GM23248 (cell line): ENCODE measurements at regions not wholly inside any gene's neighbourhood (a gene's known extent, or its start where the extent isn't known, plus 50 kb on each side); places are given as distances from the start of the nearest gene placed in this dataset.

Experiments used
- EZH2 ChIP-seq: fragments of 200-600 bp; sonication (generic); IDR thresholded peaks from 2 replicates; pipeline ENCODE4 v1.6.1; 2018; ENCODE audit warnings: antibody characterized with exemption, mild to moderate bottlenecking; ENCODE audit not compliant: insufficient read depth, poor library complexity, severe bottlenecking
- EZH2phosphoT487 ChIP-seq: fragments of 200-600 bp; sonication (generic); IDR thresholded peaks from 2 replicates; pipeline ENCODE4 v1.6.1; 2018; ENCODE audit warnings: antibody characterized with exemption, moderate library complexity, mild to moderate bottlenecking, low read depth; ENCODE audit not compliant: insufficient read depth

DNA sequence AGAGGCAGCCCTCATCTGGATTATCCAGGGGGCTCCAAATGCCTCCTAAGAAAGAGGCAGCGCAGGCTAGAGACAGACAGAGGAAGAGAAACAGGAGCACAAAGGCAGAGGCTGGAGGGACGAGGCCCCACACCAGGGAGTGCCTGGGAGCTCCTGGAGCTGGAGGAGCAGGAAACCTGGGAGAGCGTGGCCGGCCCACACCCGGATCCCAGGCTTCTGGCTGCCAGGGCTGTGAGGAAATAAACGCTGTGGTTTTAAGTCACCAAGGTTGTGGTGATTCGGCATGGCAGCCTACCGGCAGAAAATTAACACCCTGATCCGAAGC is 165.5 kb downstream of the OLFM1 start:
- TF ChIP-seq EZH2 (no peak), EZH2phosphoT487 (no peak)
